ENCODE measurements at regions not wholly inside any gene's neighbourhood (a gene's known extent, or its start where the extent isn't known, plus 50 kb on each side); places are given as distances from the start of the nearest gene placed in this dataset.

DNA sequence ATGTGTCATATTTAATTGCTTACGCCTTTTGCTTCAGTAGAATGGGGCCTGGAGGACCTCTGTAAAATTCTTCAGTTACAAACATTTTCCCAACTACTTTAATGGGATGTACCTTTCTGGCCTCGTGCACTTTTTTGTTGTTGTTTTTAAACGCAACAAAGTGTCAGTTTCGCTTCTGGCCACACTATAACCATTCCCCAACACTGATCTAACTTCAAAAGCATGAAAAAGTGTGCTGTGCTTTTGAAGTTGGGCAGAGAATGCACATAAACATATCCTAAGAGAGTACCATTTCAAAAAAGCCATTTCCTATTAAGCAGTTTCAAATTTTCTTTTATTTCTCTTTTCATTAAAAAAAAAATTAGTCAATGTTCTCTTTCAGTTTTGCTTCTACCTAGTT lies 435.8 kb downstream of the CNTN6 start:
- Histone ChIP-seq H3K27me3 (no peaks in the 10 kb centered on the region), H3K9me3 (no peaks in the 10 kb centered on the region), H3K4me3 (no peak overlapping the region), H3K27ac (no peak overlapping the region), H3K4me1 (no peaks in the 10 kb centered on the region), H3K36me3 (ENCODE audit: low read depth, missing control alignments) (no peaks in the 10 kb centered on the region)
- intact Hi-C loops (cut with DNase I; ENCODE audit: low total_unique reads), result no loop called here
- 66 to 67% methylated on average over 4 of the region's 4 CpGs for WGBS, 2 donors
- TF ChIP-seq, protein P1, sequence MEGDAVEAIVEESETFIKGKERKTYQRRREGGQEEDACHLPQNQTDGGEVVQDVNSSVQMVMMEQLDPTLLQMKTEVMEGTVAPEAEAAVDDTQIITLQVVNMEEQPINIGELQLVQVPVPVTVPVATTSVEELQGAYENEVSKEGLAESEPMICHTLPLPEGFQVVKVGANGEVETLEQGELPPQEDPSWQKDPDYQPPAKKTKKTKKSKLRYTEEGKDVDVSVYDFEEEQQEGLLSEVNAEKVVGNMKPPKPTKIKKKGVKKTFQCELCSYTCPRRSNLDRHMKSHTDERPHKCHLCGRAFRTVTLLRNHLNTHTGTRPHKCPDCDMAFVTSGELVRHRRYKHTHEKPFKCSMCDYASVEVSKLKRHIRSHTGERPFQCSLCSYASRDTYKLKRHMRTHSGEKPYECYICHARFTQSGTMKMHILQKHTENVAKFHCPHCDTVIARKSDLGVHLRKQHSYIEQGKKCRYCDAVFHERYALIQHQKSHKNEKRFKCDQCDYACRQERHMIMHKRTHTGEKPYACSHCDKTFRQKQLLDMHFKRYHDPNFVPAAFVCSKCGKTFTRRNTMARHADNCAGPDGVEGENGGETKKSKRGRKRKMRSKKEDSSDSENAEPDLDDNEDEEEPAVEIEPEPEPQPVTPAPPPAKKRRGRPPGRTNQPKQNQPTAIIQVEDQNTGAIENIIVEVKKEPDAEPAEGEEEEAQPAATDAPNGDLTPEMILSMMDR (IDR thresholded peaks at IDR 0.05), result no peak
- no peak for TF ChIP-seq POLR2A (IDR thresholded peaks at IDR 0.05)
- DNase-seq, result no peak

DNA sequence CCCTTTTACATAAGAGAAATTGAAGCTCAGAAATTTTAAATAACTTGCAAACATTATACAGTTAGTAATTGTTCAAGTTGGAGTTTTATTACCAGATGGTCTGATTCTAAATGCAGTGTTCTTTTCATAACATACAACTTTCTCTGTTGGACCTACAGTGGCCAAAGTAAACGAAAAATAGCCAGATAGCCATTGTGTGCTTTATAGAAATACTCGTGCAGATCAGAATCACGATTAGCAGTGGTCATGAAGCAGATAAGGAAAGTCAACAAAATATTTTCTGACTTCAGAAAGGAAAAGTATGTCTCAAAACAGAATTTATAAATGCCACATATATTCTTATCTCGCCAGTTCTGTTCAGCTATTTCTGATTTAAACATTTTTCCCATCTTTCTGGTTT lies 436.9 kb downstream of the CNTN6 start:
- intact Hi-C loops (cut with DNase I; ENCODE audit: low total_unique reads), result no loop called here
- no peak overlapping the region for H3K4me3 ChIP-seq
- no peaks in the 10 kb centered on the region for H3K36me3 ChIP-seq (ENCODE audit: low read depth, missing control alignments)
- H3K27ac ChIP-seq, result no peak overlapping the region
- H3K4me1 ChIP-seq, result no peaks in the 10 kb centered on the region
- no peaks in the 10 kb centered on the region for H3K27me3 ChIP-seq
- no peaks in the 10 kb centered on the region for H3K9me3 ChIP-seq
- TF ChIP-seq, protein P1 (IDR thresholded peaks at IDR 0.05), result no peak
- no peak for TF ChIP-seq POLR2A (IDR thresholded peaks at IDR 0.05)
- DNase-seq, result no peak
- 53 to 58% methylated on average over 4 of the region's 4 CpGs for WGBS, 2 donors

DNA sequence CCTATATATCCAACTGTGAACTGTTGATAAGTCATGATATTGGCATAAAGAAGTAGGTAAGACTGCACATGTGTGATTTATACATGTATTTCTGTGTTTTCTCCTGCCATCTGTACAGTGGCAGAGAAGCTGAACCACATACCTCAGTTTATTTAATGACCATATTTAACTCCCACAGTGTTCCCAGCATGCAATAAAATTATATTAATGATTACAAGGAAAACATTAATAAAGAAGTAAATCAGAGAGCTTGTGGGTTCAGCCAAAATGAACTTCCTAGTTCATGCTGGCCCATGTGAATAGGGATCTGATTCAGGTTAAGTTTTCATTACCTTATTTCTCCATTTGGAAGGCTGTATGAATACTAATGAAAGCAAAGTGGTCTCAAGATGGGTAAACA lies 439.2 kb downstream of the CNTN6 start:
- H3K4me1 ChIP-seq, result no peaks in the 10 kb centered on the region
- H3K4me3 ChIP-seq, result no peak overlapping the region
- DNase-seq, result no peak
- TF ChIP-seq, protein P1 (IDR thresholded peaks at IDR 0.05), result no peak
- TF ChIP-seq POLR2A (IDR thresholded peaks at IDR 0.05), result no peak
- H3K27ac ChIP-seq, result no peak overlapping the region
- H3K9me3 ChIP-seq, result no peaks in the 10 kb centered on the region
- H3K27me3 ChIP-seq, result no peaks in the 10 kb centered on the region
- intact Hi-C loops (cut with DNase I; ENCODE audit: low total_unique reads), result no loop called here
- H3K36me3 ChIP-seq (ENCODE audit: low read depth, missing control alignments), result no peaks in the 10 kb centered on the region

DNA sequence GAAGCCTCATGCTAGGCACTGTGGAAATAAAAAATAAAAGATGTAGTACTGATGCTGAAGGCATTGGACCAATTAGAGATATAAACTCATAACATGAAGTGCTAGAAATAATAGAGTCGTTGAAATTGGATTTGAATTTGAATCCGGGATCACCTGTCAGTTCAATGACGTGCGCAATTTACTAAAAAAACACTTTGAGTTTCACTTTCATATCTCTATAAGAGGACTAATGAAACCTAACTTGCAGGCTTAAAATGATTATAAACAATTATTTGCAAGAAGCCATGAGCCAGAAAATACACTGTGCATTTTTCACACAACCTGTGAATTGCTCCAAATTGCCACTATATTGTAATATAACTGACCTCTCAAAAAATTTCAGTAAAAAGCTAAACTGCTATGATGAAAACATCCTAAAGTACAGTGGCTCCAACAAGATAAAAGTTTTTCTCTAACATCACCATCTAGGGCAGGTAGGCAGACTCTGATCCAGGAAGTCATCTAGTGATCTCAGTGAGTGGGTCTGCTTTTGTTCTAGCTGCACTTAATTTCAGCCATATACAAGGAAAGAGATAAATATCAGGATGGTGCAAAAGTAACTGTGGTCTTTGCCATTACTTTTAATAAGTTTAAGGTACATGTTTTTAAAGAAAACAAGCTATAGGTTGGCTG lies 440.2 kb downstream of the CNTN6 start:
- TF ChIP-seq, protein P1 (IDR thresholded peaks at IDR 0.05), result no peak
- no peak for TF ChIP-seq POLR2A (IDR thresholded peaks at IDR 0.05)
- intact Hi-C loops (cut with DNase I; ENCODE audit: low total_unique reads), result no loop called here
- no peak for DNase-seq
- no peaks in the 10 kb centered on the region for H3K4me1 ChIP-seq
- WGBS, 2 donors, result 90 to 94% methylated on average over 4 of the region's 4 CpGs
- no peak overlapping the region for H3K4me3 ChIP-seq
- no peaks in the 10 kb centered on the region for H3K36me3 ChIP-seq (ENCODE audit: low read depth, missing control alignments)
- H3K27ac ChIP-seq, result no peak overlapping the region
- no peaks in the 10 kb centered on the region for H3K27me3 ChIP-seq
- no peaks in the 10 kb centered on the region for H3K9me3 ChIP-seq

DNA sequence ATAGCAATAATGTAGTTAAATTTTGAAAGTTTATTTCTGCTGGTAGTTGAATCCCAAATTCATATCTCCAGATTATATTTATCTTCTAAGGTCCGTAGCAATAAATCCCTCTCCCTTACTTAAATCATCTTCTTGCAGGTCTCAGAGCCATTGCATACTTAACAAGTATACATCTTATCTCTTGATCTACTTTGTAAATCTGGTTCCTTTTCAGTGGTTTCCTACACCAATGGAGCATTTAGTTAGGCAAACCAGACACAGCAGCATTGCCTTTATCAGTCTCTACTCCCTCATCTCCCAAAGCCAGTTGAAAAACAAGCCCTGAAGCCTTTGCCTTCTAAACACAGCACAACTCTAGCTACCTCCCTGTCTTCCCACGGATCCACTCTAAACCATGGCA lies 440.9 kb downstream of the CNTN6 start:
- TF ChIP-seq, protein P1 (IDR thresholded peaks at IDR 0.05), result no peak
- TF ChIP-seq POLR2A (IDR thresholded peaks at IDR 0.05), result no peak
- no peak overlapping the region for H3K27ac ChIP-seq
- DNase-seq, result no peak
- 65 to 80% methylated on average over 2 of the region's 2 CpGs for WGBS, 2 donors
- no peak overlapping the region for H3K4me3 ChIP-seq
- intact Hi-C loops (cut with DNase I; ENCODE audit: low total_unique reads), result no loop called here
- no peaks in the 10 kb centered on the region for H3K9me3 ChIP-seq
- H3K4me1 ChIP-seq, result no peaks in the 10 kb centered on the region
- H3K36me3 ChIP-seq (ENCODE audit: low read depth, missing control alignments), result no peaks in the 10 kb centered on the region
- no peaks in the 10 kb centered on the region for H3K27me3 ChIP-seq

Data from testis (tissue), 2 donors.